HG02943 (cell line): ENCODE measurements at regions not wholly inside any gene's neighbourhood (a gene's known extent, or its start where the extent isn't known, plus 50 kb on each side); places are given as distances from the start of the nearest gene placed in this dataset.

Source experiments
- ATAC-seq: cut with Tn5 transposase; IDR thresholded peaks from one replicate; pipeline ENCODE4 v1.9.1; 2021; ENCODE audit warnings: mild to moderate bottlenecking, low read depth, moderate library complexity; ENCODE audit not compliant: unreplicated experiment

GRCh38 chr5:169367861-169368260 is 66.9 kb upstream of the SLIT3 start:
- no peak for ATAC-seq

- ATAC-seq: no peak
Measured at GRCh38 chr5:169357291-169357690, 56.4 kb upstream of the SLIT3 start.

GRCh38 chr5:169356811-169357210 is 55.9 kb upstream of the SLIT3 start:
- no peak for ATAC-seq

- no peak for ATAC-seq
Measured at GRCh38 chr5:169356181-169356580, 55.2 kb upstream of the SLIT3 start.

- no peak for ATAC-seq
Measured at GRCh38 chr5:169354921-169355320, 54.0 kb upstream of the SLIT3 start.

GRCh38 chr5:169354263-169354662 is 53.3 kb upstream of the SLIT3 start:
- no peak for ATAC-seq

- ATAC-seq: no peak
Measured at GRCh38 chr5:169352901-169353300, 52.0 kb upstream of the SLIT3 start.

GRCh38 chr5:169351721-169352120 is 50.8 kb upstream of the SLIT3 start:
- no peak for ATAC-seq

- ATAC-seq: no peak
Measured at GRCh38 chr5:169350759-169351240, 49.9 kb upstream of the SLIT3 start.
